Mesenchymal stem cell (in vitro differentiated cells and primary cell): ENCODE measurements at regions not wholly inside any gene's neighbourhood (a gene's known extent, or its start where the extent isn't known, plus 50 kb on each side); places are given as distances from the start of the nearest gene placed in this dataset.

ENCODE experiments used
- DNase-seq: peaks from one replicate; pipeline ENCODE4 v3.0.0-alpha.2; 2013
- H2AFZ ChIP-seq: one replicate; pipeline ENCODE4 v1.6.1; 2013; ENCODE audit warnings: low read depth, mild to moderate bottlenecking, control low read depth, inconsistent platforms, low read length, moderate library complexity
- H2AK5ac ChIP-seq: 2 replicates; pipeline ENCODE4 v1.6.1; 2013; ENCODE audit warnings: low read length, moderate library complexity, mild to moderate bottlenecking, inconsistent platforms; ENCODE audit not compliant: severe bottlenecking
- H2BK120ac ChIP-seq: one replicate; pipeline ENCODE4 v1.6.1; 2013; ENCODE audit warnings: low read depth, mild to moderate bottlenecking, inconsistent platforms, low read length, moderate library complexity
- H2BK12ac ChIP-seq, 2 experiments: one replicate each; pipeline ENCODE4 v1.6.1; 2013; ENCODE audit warnings: inconsistent platforms in 2 of 2, low read length in 2 of 2, mild to moderate bottlenecking in 2 of 2, moderate library complexity in 2 of 2, control low read depth in 1 of 2
- H2BK15ac ChIP-seq: one replicate; pipeline ENCODE4 v1.6.1; 2013; ENCODE audit warnings: mild to moderate bottlenecking, low read depth, inconsistent platforms; ENCODE audit not compliant: poor library complexity, severe bottlenecking
- H2BK5ac ChIP-seq: 2 replicates; pipeline ENCODE4 v1.6.1; 2013; ENCODE audit warnings: low read depth, mild to moderate bottlenecking, low read length, control low read depth, inconsistent platforms; ENCODE audit not compliant: poor library complexity, severe bottlenecking
- H3K14ac ChIP-seq, 2 experiments: one replicate each; pipeline ENCODE4 v1.6.1; 2013; ENCODE audit warnings: inconsistent platforms in 2 of 2, low read length in 2 of 2, control low read depth in 1 of 2, mild to moderate bottlenecking in 1 of 2, moderate library complexity in 1 of 2
- H3K18ac ChIP-seq, 2 experiments: one replicate each; pipeline ENCODE4 v1.6.1; 2013; ENCODE audit warnings: inconsistent platforms in 2 of 2, low read length in 2 of 2, control low read depth in 1 of 2, low read depth in 1 of 2, mild to moderate bottlenecking in 1 of 2
- H3K23ac ChIP-seq, 2 experiments: one replicate each; pipeline ENCODE4 v1.6.1; 2013; ENCODE audit warnings: inconsistent platforms in 2 of 2, low read length in 2 of 2, mild to moderate bottlenecking in 2 of 2, moderate library complexity in 2 of 2, control low read depth in 1 of 2
- H3K27ac ChIP-seq: 2 replicates; pipeline ENCODE4 v1.5.1; 2013; ENCODE audit warnings: mild to moderate bottlenecking, moderate library complexity, low read length, control low read depth, inconsistent platforms; ENCODE audit not compliant: poor library complexity, severe bottlenecking
- H3K27me3 ChIP-seq, 2 experiments: 2 replicates each; pipeline versions ENCODE4 v1.6.1 to v1.7.0; 2013; ENCODE audit warnings: low read length in 2 of 2, mild to moderate bottlenecking in 2 of 2, moderate library complexity in 2 of 2, control low read depth in 1 of 2, inconsistent platforms in 1 of 2; ENCODE audit not compliant: control insufficient read depth in 1 of 2, insufficient read depth in 1 of 2
- H3K36me3 ChIP-seq, 2 experiments: 2 replicates each; pipeline versions ENCODE4 v1.6.1 to v1.7.0; 2013; ENCODE audit warnings: low read length in 2 of 2, control low read depth in 1 of 2, inconsistent platforms in 1 of 2, low read depth in 1 of 2, mild to moderate bottlenecking in 1 of 2; ENCODE audit not compliant: insufficient read depth in 2 of 2, control insufficient read depth in 1 of 2
- H3K4ac ChIP-seq, 2 experiments: one replicate each; pipeline ENCODE4 v1.6.1; 2013; ENCODE audit warnings: inconsistent platforms in 2 of 2, low read length in 2 of 2, mild to moderate bottlenecking in 2 of 2, moderate library complexity in 2 of 2, control low read depth in 1 of 2, low read depth in 1 of 2
- H3K4me1 ChIP-seq: 2 replicates; pipeline ENCODE4 v1.6.1; 2013; ENCODE audit warnings: low read depth, low read length, control low read depth; ENCODE audit not compliant: control insufficient read depth, insufficient read depth
- H3K4me2 ChIP-seq: 2 replicates; pipeline ENCODE4 v1.6.1; 2013; ENCODE audit warnings: low read length, mild to moderate bottlenecking, inconsistent platforms; ENCODE audit not compliant: poor library complexity, severe bottlenecking
- H3K4me3 ChIP-seq, 2 experiments: 2 replicates each; pipeline versions ENCODE4 v1.5.1 to v1.7.0; 2013; ENCODE audit warnings: low read length in 2 of 2, mild to moderate bottlenecking in 2 of 2, control low read depth in 1 of 2, low read depth in 1 of 2; ENCODE audit not compliant: insufficient read depth in 1 of 2
- H3K79me1 ChIP-seq: replicated peaks from 2 replicates; pipeline ENCODE4 v1.6.1; 2013; ENCODE audit warnings: mild to moderate bottlenecking, control low read depth, low read length, inconsistent platforms; ENCODE audit not compliant: poor library complexity, severe bottlenecking
- H3K9ac ChIP-seq: 2 replicates; pipeline ENCODE4 v1.7.0; 2013; ENCODE audit warnings: mild to moderate bottlenecking, low read length, moderate library complexity
- H3K9me3 ChIP-seq: 2 replicates; pipeline ENCODE4 v1.7.0; 2013; ENCODE audit warnings: mild to moderate bottlenecking, low read length; ENCODE audit not compliant: control insufficient read depth
- H4K8ac ChIP-seq: one replicate; pipeline ENCODE4 v1.6.1; 2013; ENCODE audit warnings: inconsistent platforms, mild to moderate bottlenecking, low read length, moderate library complexity
- H4K91ac ChIP-seq: one replicate; pipeline ENCODE4 v1.6.1; 2013; ENCODE audit warnings: mild to moderate bottlenecking, low read length, inconsistent platforms
- WGBS: methylation state at CpG from one replicate; pipeline ENCODE4 v1.1.7; 2013; ENCODE audit warnings: mixed read lengths; 5-methylcytosine and 5-hydroxymethylcytosine counted together

GRCh38 chr5:174239718-174240117, 194.2 kb downstream of the NSG2 start:
- Histone ChIP-seq H2BK120ac (no peak overlapping the region), H2BK5ac (no peak overlapping the region), H3K9me3 (no peaks in the 10 kb centered on the region), H3K27me3 (no peaks in the 10 kb centered on the region), H2BK15ac (no peak overlapping the region), H3K14ac (no peak overlapping the region), H4K91ac (no peak overlapping the region), H3K4me1 (no peaks in the 10 kb centered on the region), H2AFZ (no peak overlapping the region), H3K27ac (no peak overlapping the region), H3K23ac (no peak overlapping the region), H3K79me1 (no peaks in the 10 kb centered on the region), H3K18ac (no peak overlapping the region), H3K4me3 (no peak overlapping the region), H3K36me3 (no peaks in the 10 kb centered on the region), H3K4me2 (no peak overlapping the region), H2AK5ac (no peak overlapping the region), H4K8ac (no peak overlapping the region), H3K4ac (no peak overlapping the region), H2BK12ac (no peak overlapping the region), H3K9ac (no peak overlapping the region)
- WGBS, result 64% methylated on average over 4 of the region's 4 CpGs
- DNase-seq, result no peak

DNA sequence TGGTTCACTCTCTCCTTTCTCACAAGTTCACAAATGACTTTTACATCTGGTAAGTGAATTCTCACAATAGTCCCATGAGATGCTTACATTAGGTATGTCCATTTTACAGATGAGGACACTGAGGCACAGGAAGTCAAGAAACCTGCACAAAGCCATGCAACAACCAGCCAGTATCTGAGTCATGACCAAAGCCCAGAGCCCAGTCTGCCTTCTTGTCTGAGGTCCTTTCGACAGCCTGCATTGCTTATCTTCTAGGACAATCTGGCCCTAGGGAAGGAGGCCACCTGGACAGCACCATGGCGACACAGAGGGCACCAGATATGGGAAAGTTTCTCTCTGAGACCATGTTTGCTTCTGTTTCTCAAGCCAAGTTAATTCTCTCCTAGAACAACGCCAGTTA, 197.1 kb downstream of the NSG2 start:
- no peaks in the 10 kb centered on the region for H3K79me1 ChIP-seq
- H3K36me3 ChIP-seq, result no peaks in the 10 kb centered on the region
- H3K4me3 ChIP-seq, result no peak overlapping the region
- no peak overlapping the region for H3K18ac ChIP-seq
- no peak overlapping the region for H3K4ac ChIP-seq
- no peak overlapping the region for H2AK5ac ChIP-seq
- DNase-seq, result no peak
- H2BK12ac ChIP-seq, result no peak overlapping the region
- H3K14ac ChIP-seq, result no peak overlapping the region
- WGBS, result 65% methylated on average over 3 of the region's 3 CpGs
- no peak overlapping the region for H2AFZ ChIP-seq
- no peak overlapping the region for H2BK15ac ChIP-seq
- H3K27me3 ChIP-seq, result no peaks in the 10 kb centered on the region
- H3K23ac ChIP-seq, result no peak overlapping the region
- no peak overlapping the region for H4K8ac ChIP-seq
- no peak overlapping the region for H3K27ac ChIP-seq
- no peak overlapping the region for H3K9ac ChIP-seq
- H4K91ac ChIP-seq, result no peak overlapping the region
- no peak overlapping the region for H2BK5ac ChIP-seq
- no peaks in the 10 kb centered on the region for H3K9me3 ChIP-seq
- no peak overlapping the region for H2BK120ac ChIP-seq
- H3K4me1 ChIP-seq, result no peaks in the 10 kb centered on the region
- H3K4me2 ChIP-seq, result no peak overlapping the region

DNA sequence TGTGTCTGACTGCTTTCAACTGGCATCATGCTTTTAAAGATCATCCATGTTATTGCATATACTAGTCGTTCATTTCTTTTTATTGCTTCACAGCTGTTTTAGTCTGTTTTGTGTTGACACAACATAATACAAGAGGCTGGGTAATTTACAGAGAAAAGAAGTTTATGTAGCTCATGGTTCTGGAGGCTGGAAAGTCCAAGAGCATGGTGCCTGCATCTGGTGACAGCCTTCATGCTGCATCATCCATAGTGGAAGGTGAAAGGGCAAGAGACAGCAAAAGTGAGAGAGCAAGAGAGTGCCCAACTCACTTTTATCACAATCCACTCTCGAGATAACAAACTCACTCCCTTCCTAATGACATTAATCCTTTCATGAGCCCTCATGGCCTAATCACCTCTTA, 198.4 kb downstream of the NSG2 start:
- WGBS, result 83% methylated on average over 1 of the region's 2 CpGs
- Histone ChIP-seq H3K79me1 (no peaks in the 10 kb centered on the region), H3K4me1 (no peaks in the 10 kb centered on the region), H3K4me2 (no peak overlapping the region), H2BK15ac (no peak overlapping the region), H3K27me3 (no peaks in the 10 kb centered on the region), H2AK5ac (no peak overlapping the region), H2BK120ac (no peak overlapping the region), H3K27ac (no peak overlapping the region), H3K4ac (no peak overlapping the region), H4K8ac (no peak overlapping the region), H3K36me3 (no peaks in the 10 kb centered on the region), H3K9ac (no peak overlapping the region), H2BK12ac (no peak overlapping the region), H2BK5ac (no peak overlapping the region), H3K14ac (no peak overlapping the region), H3K18ac (no peak overlapping the region), H3K9me3 (no peaks in the 10 kb centered on the region), H4K91ac (no peak overlapping the region), H2AFZ (no peak overlapping the region), H3K23ac (no peak overlapping the region), H3K4me3 (no peak overlapping the region)
- DNase-seq, result no peak

DNA sequence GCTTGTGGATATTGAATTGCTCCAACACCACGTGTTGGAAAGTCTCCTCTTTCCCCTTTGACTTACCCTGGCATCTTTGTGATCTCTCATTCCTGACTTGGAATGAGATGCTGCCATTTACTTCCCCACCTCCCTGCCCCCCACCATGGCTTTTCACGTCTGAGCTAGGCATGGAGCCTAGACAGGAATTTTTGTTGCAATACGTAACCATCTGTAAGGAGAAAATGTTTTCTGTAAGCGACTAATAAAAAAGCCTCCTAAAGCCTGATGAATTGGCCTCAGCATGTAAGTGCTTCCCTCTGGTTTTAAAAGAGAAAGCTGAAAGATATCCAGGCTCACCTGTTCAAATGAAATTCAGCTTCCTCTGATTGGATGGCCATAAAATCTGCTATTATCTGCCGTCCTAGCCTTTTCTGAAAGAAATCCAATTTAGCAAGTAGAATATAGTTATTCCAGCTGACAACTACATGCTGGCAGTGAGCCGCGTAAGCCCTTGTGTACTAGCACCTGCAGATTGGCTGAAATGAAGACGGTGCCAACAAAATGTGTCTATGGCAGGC, 200.1 kb downstream of the NSG2 start:
- Histone ChIP-seq H3K4me3 (no peak overlapping the region), H4K8ac (no peak overlapping the region), H4K91ac (no peak overlapping the region), H3K9me3 (no peaks in the 10 kb centered on the region), H3K27ac (no peak overlapping the region), H2BK120ac (no peak overlapping the region), H3K23ac (no peak overlapping the region), H3K79me1 (no peaks in the 10 kb centered on the region), H3K36me3 (no peaks in the 10 kb centered on the region), H3K4me1 (no peaks in the 10 kb centered on the region), H3K18ac (no peak overlapping the region), H2BK15ac (no peak overlapping the region), H3K4ac (no peak overlapping the region), H2BK12ac (no peak overlapping the region), H2AFZ (no peak overlapping the region), H2BK5ac (no peak overlapping the region), H3K14ac (no peak overlapping the region), H2AK5ac (no peak overlapping the region), H3K4me2 (no peak overlapping the region), H3K27me3 (no peaks in the 10 kb centered on the region), H3K9ac (no peak overlapping the region)
- WGBS, result 82% methylated on average over 8 of the region's 8 CpGs
- DNase-seq, result no peak
